T47D (cell line): ENCODE measurements at regions not wholly inside any gene's neighbourhood (a gene's known extent, or its start where the extent isn't known, plus 50 kb on each side); places are given as distances from the start of the nearest gene placed in this dataset.

ENCODE experiments used
- DNase-seq, 2 experiments: peaks; one replicate each; pipeline versions ENCODE4 v3.0.0 to v3.0.0-alpha.2; 2011 to 2012; ENCODE audit warnings: low read depth in 1 of 2, low spot score in 1 of 2
- JUND ChIP-seq: IDR thresholded peaks from 2 replicates; pipeline ENCODE4 v1.6.1; 2012; ENCODE audit warnings: low read depth
- in situ Hi-C: cut with HindIII; loops from 2 replicates; pipeline ENCODE4 v1.10.0; 2016; ENCODE audit warnings: low sequenced_read_pairs, low pct_unique_long_range_greater_than_20kb

DNA sequence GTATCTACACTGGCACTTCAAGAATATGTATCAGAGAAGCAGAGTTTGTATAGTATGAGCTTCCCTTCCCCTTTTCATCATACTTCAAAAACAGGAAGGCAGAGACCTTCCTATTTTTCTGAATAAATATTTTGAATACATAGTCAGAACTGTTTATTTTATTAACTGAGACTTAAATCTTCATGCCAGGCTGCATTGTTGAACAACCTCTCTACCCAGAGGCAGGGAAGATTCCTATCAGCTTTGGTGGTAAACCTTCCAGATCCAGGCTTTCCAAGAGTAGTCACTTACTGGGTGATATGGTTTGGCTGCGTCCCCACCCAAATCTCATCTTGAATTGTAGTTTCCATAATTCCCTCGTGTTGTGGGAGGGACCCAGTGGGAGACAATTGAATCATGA, 217.4 kb upstream of the ATP11B start:
- peak; percentile 56 for TF ChIP-seq JUND

DNA sequence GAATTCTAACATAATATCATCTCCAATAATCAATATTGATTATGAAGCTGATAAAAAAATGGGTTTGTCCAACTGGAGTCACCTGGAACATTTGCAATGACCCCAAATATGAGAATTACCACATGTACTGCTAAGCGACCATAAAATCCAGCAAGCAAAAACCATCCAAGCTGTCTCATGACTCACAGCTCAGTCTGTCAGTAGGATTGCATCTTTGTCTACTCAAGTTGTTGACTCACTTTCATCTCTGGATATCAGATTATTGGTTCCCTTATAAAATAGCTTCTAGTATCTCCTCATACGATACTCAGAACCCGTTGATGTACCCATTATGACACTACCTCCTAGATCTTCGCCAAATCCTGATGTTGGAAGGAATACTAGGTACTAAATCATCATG, 209.8 kb upstream of the ATP11B start:
- in situ Hi-C loops, result no loop called here
- TF ChIP-seq JUND, result no peak
- no peak for DNase-seq

More for the DNA sequence above, 217.4 kb upstream of the ATP11B start:
- in situ Hi-C loops, result no loop called here
- peak; percentile 23 to 60 for DNase-seq

DNA sequence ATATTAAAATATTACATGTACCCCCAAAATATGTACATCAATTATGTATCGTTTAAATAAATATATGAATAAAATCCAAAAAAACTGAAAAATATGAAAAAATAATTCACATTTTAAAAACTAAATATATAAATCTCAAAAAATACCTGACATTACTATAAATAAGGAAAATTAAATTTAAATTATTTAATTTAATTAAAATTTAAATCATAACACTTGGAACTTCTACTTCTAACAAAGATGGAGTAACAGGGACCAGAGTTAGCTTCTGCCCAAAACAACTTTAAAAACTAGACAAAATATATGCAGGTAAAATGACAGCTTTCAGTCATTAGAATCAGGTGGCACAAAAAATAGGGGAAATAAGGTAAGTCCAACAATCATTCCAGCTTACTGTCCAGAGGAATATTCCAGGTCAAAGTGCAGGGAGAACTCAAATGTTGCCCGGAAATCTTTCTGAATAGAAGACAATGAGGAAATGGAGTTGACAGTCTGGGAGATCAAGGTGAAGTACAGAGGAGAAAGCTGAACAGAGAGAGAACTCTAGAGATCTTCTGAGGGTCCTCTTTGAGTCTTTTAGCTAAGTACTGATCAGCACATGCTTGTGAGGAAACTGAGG, 207.7 kb upstream of the ATP11B start:
- no peak for TF ChIP-seq JUND
- in situ Hi-C loops, result no loop called here
- no peak for DNase-seq

DNA sequence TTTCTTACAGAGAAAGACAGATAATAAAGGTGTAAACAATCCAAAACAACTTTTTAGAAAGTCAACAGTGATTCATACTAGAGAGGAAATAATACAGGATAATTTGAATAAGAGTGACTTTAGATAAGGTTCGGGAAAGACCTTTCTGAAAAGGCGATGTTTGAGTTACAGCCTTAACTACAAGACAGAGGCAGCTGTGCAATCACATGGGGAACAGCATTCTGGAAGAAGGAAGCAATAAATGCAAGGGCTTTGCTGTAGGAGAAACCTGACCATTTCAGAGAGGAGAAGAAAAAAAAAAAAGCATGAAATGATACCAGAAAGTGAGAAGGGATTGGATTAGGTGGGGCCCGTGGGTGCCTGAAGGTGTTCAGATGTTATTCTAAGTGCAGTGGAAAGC, 200.6 kb upstream of the ATP11B start:
- no peak for TF ChIP-seq JUND
- no peak for DNase-seq
- in situ Hi-C loops, result no loop called here

DNA sequence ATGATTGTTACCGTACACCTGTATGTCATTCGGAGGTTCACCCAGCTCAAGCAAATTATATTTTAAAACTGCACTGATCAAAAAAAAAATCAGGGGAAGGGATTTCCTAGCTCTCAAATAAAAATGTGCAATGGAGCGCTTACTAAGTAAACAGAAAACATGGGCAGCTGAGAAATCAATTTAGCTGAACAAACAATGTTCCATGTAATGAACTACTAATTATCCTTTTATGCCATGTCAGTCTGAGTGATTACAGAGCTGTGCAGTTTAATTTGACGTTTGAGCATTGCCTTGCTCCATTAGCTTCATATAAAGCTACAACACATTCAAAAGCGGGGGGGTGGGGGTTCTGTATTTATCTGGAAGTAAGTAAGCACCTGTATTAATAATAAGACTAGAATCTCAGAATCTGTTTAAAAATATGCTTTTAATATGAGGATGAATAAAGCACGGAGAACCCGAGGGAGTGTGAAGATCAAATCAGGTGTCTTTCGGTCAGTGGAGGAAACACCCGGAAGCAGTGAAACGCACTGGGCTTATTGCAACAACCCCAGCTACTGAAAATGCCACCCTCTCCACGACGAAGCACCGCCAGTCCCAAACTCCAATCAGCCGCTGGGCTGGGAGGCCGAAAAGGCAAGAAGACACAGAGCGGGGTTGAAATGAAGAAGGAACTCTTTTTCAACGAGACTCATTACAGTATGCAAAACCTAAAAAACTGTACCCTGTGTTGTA, 196.5 kb upstream of the ATP11B start:
- no peak for TF ChIP-seq JUND
- DNase-seq, result peak; percentile 28 to 81
- in situ Hi-C loops, result no loop called here

DNA sequence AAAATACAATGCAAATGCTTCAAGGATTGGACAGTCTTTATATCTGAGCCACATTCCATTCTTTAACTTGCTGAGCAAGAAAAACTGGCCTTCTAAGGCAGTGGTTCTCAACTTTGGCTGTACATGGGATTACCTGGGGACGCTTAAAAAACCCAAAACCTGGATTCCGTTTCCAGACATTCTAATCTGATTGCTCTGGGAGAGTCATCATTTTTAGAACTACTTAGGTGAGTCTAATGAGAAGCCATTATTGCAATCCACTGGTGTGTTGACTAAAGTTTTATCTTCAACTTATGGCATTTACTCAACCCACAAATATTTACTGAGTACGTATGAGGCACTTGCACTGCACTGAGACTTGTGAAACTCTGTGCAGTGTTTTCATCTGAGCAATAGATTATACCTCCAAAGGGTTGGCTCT, 195.7 kb upstream of the ATP11B start:
- TF ChIP-seq JUND, result peak; percentile 82
- DNase-seq, result peak; percentile 46 to 98
- in situ Hi-C loops, result no loop called here

DNA sequence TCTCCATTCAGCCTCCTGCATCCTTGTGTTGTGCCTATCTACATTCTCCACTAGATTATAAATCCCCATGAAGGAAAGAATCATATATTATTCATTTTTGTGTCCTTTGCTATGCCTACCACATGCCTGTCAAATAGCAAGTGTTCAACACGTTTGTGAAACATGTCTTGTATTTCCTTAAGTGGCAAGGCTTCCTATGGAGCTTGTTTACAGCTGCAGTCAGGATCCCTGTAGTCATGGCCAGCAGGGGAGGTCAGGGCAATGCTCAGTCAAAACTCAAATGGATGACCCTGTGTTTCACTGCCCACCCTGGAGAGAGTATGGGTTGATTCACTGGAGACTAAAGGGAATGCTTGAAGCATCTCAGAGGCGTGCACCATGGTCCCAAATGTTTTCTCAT, 191.7 kb upstream of the ATP11B start:
- no peak for DNase-seq
- TF ChIP-seq JUND, result no peak
- in situ Hi-C loops, result no loop called here

DNA sequence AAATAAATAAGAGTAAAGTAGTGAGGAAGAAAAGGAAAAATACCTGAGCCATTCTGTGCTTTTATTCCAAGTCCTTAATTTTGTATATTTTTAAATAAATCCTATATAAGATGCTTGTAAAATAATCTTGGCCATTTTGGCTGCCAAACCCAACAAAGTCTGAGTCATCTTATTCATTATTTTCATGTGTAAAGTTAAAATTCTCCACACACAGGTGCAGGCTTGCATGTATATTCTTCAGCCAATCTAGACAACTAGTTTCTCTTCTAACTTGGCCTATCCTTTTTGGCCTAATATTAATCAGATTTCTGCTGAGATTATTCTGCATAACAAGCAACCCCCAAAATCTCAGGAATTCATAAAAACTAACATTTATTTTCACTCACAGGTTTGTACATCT, 189.8 kb upstream of the ATP11B start:
- no peak for TF ChIP-seq JUND
- in situ Hi-C loops, result no loop called here
- no peak for DNase-seq

DNA sequence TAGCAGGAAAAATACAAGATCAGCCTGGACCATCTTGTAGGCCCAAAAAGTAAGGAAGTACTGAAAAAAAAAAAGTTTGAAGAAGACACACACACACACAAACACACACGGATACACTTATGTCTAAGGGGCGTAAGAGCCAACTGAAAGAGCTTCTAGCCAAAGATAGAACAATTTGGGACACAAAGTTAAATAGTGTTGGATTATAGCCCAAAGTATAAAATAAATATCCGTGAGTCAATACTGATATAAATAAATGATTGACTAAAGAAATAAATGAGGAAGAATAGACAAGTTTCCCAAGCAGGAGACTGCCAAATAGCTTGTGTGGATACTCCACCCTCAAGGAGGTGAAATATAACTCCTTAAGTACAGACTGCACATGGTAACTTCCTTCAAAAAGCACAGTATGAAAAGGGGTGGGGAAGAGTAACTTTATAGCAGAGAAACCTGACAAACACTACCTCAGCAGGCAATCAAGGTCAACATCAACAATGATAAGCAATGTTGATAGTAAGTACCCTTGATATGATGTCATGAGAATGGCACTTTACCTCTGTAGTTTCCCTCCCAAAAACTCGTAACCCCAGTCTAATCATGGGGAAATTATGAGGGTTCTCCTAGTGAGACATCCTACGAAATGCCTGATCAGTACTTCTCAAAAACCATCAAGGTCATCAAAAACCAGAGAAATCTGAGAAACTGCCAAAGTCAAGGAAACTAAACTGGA, 187.3 kb upstream of the ATP11B start:
- no peak for DNase-seq
- no peak for TF ChIP-seq JUND

DNA sequence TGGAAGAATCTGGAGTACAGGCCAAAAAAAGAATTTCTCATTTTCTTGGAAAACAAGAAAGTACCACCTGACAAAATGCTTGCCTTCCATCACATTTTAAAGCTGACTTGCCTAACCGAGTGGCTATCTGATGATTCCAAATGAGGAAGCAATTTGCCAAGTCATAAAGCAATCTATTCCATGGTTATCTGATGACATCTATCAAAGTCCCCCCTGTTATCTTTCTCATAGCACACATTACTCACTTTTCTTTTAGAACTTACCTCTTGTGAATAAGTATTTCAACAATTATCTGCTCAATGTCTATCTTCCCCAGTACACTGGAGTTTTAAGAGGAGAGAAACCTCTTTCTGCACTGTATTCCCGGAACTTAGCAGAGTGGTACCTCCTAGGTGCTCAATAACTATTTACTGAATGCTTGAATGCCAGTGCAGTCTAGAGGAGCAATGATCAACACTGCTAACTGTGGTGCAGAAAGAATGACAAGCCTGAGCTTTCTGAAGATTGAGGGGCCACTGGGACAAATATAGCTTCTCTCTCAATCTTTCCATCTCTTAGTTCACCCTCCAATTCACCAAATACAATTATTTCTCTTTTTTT, 186.3 kb upstream of the ATP11B start:
- in situ Hi-C loops, result no loop called here
- no peak for TF ChIP-seq JUND
- DNase-seq, result no peak

More for the DNA sequence above, 187.3 kb upstream of the ATP11B start:
- in situ Hi-C loops, result no loop called here

DNA sequence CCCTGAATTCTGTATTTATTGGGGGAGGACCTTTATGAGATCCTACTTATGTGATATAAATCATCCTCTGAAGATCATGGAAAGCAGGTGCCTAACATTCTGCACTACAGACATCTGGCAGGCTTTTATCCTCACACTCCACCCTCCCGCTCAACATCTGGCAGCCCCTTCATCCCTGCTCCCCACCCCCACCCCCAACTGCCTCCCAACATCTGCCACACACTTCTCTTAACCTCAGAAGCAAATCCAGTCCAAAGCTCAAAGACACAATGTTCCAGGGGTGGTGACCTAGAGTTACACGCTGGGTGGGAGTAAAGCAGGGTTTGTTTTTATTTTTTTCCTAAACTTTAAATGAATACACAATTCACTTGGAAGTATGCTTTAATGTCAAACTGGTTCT, 184.5 kb upstream of the ATP11B start:
- in situ Hi-C loops, result no loop called here
- no peak for TF ChIP-seq JUND
- no peak for DNase-seq

DNA sequence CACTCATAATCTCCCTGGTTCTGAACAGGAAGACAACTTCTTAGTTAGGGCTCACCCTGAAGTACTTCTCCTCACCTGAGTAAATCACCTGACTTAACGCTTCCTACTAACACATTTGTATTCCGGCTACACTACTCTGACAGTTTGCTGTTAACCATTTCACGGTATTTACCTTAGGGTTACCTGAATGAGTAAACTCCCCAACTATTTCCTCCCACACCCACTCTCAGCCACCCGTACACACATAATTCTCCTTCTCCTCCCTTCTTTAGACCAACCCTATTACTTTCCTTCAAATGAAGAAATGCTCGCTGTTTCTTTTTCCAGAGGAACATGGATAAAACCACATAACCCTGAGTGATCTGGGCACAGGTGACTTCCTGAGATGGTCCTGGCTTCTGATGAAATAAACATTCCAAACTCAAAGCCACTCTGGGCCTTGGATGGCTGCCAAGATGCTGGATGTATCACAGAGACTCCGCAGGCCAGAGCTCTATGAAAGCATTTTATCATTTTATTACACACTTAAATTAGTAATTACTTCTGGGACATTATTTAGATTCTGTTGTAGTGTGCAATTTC, 183.6 kb upstream of the ATP11B start:
- in situ Hi-C loops, result no loop called here
- DNase-seq, result peak in 1 of 2 experiments; percentile 63

More for the DNA sequence above, 183.6 kb upstream of the ATP11B start:
- TF ChIP-seq JUND, result no peak
